Upper lobe of left lung (tissue), 6 donors: ENCODE measurements at regions not wholly inside any gene's neighbourhood (a gene's known extent, or its start where the extent isn't known, plus 50 kb on each side); places are given as distances from the start of the nearest gene placed in this dataset.

ENCODE experiments used
- ATAC-seq, 2 donors: fragments of 200-7000 bp; cut with Tn5 transposase; one replicate each; pipeline ENCODE4 v1.9.1; 2022; ENCODE audit warnings: mild to moderate bottlenecking in 2 of 2, moderate library complexity in 2 of 2; ENCODE audit not compliant: low FRiP score in 2 of 2
- DNase-seq, 2 donors: peaks; one replicate each; pipeline ENCODE4 v3.0.0-alpha.2; 2019 to 2020
- H3K27ac ChIP-seq, 4 donors: fragments of 200-600 bp; sonication (generic); one replicate each; pipeline ENCODE4 v1.5.1; 2016 to 2019
- H3K27me3 ChIP-seq, 4 donors: fragments of 200-600 bp; sonication (generic); one replicate each; pipeline ENCODE4 v1.5.1; 2017 to 2019
- H3K36me3 ChIP-seq, 4 donors: fragments of 200-600 bp; sonication (generic); one replicate each; pipeline ENCODE4 v1.5.1; 2016 to 2019
- H3K4me1 ChIP-seq, 4 donors: fragments of 200-600 bp; sonication (generic); one replicate each; pipeline ENCODE4 v1.5.1; 2018 to 2019
- H3K4me3 ChIP-seq, 4 donors: fragments of 200-600 bp; sonication (generic); one replicate each; pipeline ENCODE4 v1.5.1; 2017 to 2019; ENCODE audit warnings: mild to moderate bottlenecking in 2 of 4, moderate library complexity in 1 of 4
- H3K9me3 ChIP-seq, 4 donors: fragments of 200-600 bp; sonication (generic); one replicate each; pipeline ENCODE4 v1.5.1; 2018 to 2019
- CTCF ChIP-seq, 6 experiments: fragments of 450-650 bp in 4 of 6; fragments of 200-600 bp in 2 of 6; sonication (generic) in 2 of 6; IDR thresholded peaks; one replicate each; pipeline ENCODE4 v1.5.1; 2016 to 2019; ENCODE audit warnings: antibody characterized with exemption in 6 of 6
- EP300 ChIP-seq, 4 donors: sonication (generic); formaldehyde crosslinking; IDR thresholded peaks; one replicate each; pipeline ENCODE4 v1.5.1; 2017; ENCODE audit warnings: antibody characterized with exemption in 4 of 4, control low read depth in 2 of 4
- POLR2A ChIP-seq, 4 donors: fragments of 450-650 bp; IDR thresholded peaks; one replicate each; pipeline ENCODE4 v1.5.1; 2016 to 2017; ENCODE audit warnings: antibody characterized with exemption in 4 of 4, mild to moderate bottlenecking in 2 of 4
- POLR2AphosphoS5 ChIP-seq, 2 donors: sonication (generic); formaldehyde crosslinking; IDR thresholded peaks; one replicate each; pipeline ENCODE4 v1.5.1; 2017; ENCODE audit warnings: antibody characterized with exemption in 2 of 2
- WGBS, 2 donors: methylation state at CpG; one replicate each; pipeline ENCODE4 v1.1.5; 2017 to 2018; 5-methylcytosine and 5-hydroxymethylcytosine counted together
- donor health status: DM: no; HTN: no; CAD: no; lungs with moderate emphysema.
- donor health status: DM: no; HTN: yes; CAD: no; lungs with severe emphysema.

GRCh38 chr14:44412858-44413569 is 94.1 kb downstream of the FSCB start:
- H3K36me3 ChIP-seq = no peaks in the 10 kb centered on the region
- TF ChIP-seq POLR2A (IDR thresholded peaks at IDR 0.05) = no peak
- no peak for TF ChIP-seq EP300 (IDR thresholded peaks at IDR 0.05)
- TF ChIP-seq POLR2AphosphoS5 (IDR thresholded peaks at IDR 0.05) = no peak
- TF ChIP-seq CTCF (IDR thresholded peaks at IDR 0.05) = no peak
- DNase-seq (no peak), ATAC-seq (peak in 1 of 2 donors; percentile 51)
- H3K27me3 ChIP-seq = no peaks in the 10 kb centered on the region
- H3K27ac ChIP-seq = no peak overlapping the region
- H3K4me1 ChIP-seq = no peaks in the 10 kb centered on the region
- H3K4me3 ChIP-seq = no peak overlapping the region
- H3K9me3 ChIP-seq = peaks cover 0 to 5% (median 0%) of the 10 kb centered on the region in 4 donors
- WGBS, 2 donors = 75 to 82% methylated on average over 1 of the region's 1 CpG

- 36 to 48% methylated on average over 5 of the region's 5 CpGs for WGBS, 2 donors
- H3K4me3 ChIP-seq = no peak overlapping the region
- no peaks in the 10 kb centered on the region for H3K9me3 ChIP-seq
- no peaks in the 10 kb centered on the region for H3K27me3 ChIP-seq
- TF ChIP-seq CTCF (IDR thresholded peaks at IDR 0.05) = no peak
- no peak for TF ChIP-seq POLR2AphosphoS5 (IDR thresholded peaks at IDR 0.05)
- TF ChIP-seq EP300 (IDR thresholded peaks at IDR 0.05) = no peak
- TF ChIP-seq POLR2A (IDR thresholded peaks at IDR 0.05) = no peak
- H3K4me1 ChIP-seq = no peaks in the 10 kb centered on the region
- H3K36me3 ChIP-seq = no peaks in the 10 kb centered on the region
- no peak for ATAC-seq
- DNase-seq = no peak
- H3K27ac ChIP-seq = no peak overlapping the region
Observed at GRCh38 chr14:44405011-44405486, 102.0 kb downstream of the FSCB start.

GRCh38 chr14:44404599-44404998 is 102.5 kb downstream of the FSCB start:
- WGBS, 2 donors = 45 to 59% methylated on average over 3 of the region's 3 CpGs
- no peak for DNase-seq
- TF ChIP-seq POLR2AphosphoS5 (IDR thresholded peaks at IDR 0.05) (no peak), EP300 (IDR thresholded peaks at IDR 0.05) (no peak), POLR2A (IDR thresholded peaks at IDR 0.05) (no peak), CTCF (IDR thresholded peaks at IDR 0.05) (no peak)

GRCh38 chr14:44404036-44404435 is 103.0 kb downstream of the FSCB start:
- H3K27me3 ChIP-seq = no peaks in the 10 kb centered on the region
- no peaks in the 10 kb centered on the region for H3K36me3 ChIP-seq
- 63 to 95% methylated on average over 1 of the region's 1 CpG for WGBS, 2 donors
- TF ChIP-seq EP300 (IDR thresholded peaks at IDR 0.05) (no peak), POLR2AphosphoS5 (IDR thresholded peaks at IDR 0.05) (no peak), CTCF (IDR thresholded peaks at IDR 0.05) (no peak), POLR2A (IDR thresholded peaks at IDR 0.05) (no peak)
- H3K9me3 ChIP-seq = no peaks in the 10 kb centered on the region
- no peak overlapping the region for H3K27ac ChIP-seq
- ATAC-seq (no peak), DNase-seq (no peak)
- H3K4me3 ChIP-seq = no peak overlapping the region
- no peaks in the 10 kb centered on the region for H3K4me1 ChIP-seq

More at GRCh38 chr14:44404599-44404998, 102.5 kb downstream of the FSCB start:
- Histone ChIP-seq H3K27ac (no peak overlapping the region), H3K9me3 (no peaks in the 10 kb centered on the region), H3K27me3 (no peaks in the 10 kb centered on the region), H3K36me3 (no peaks in the 10 kb centered on the region), H3K4me1 (no peaks in the 10 kb centered on the region), H3K4me3 (no peak overlapping the region)
- ATAC-seq = no peak

- 82 to 85% methylated on average over 3 of the region's 3 CpGs for WGBS, 2 donors
- no peak for ATAC-seq
Observed at GRCh38 chr14:44403193-44403592, 103.9 kb downstream of the FSCB start.

More at GRCh38 chr14:44403193-44403592, 103.9 kb downstream of the FSCB start:
- TF ChIP-seq POLR2A (IDR thresholded peaks at IDR 0.05) (no peak), POLR2AphosphoS5 (IDR thresholded peaks at IDR 0.05) (no peak), CTCF (IDR thresholded peaks at IDR 0.05) (no peak), EP300 (IDR thresholded peaks at IDR 0.05) (no peak)
- H3K27me3 ChIP-seq = no peaks in the 10 kb centered on the region
- no peak overlapping the region for H3K27ac ChIP-seq
- no peak overlapping the region for H3K4me3 ChIP-seq
- no peak for DNase-seq
- no peaks in the 10 kb centered on the region for H3K36me3 ChIP-seq
- H3K4me1 ChIP-seq = no peaks in the 10 kb centered on the region
- H3K9me3 ChIP-seq = no peaks in the 10 kb centered on the region
